ENCODE measurements at regions not wholly inside any gene's neighbourhood (a gene's known extent, or its start where the extent isn't known, plus 50 kb on each side); places are given as distances from the start of the nearest gene placed in this dataset.

GRCh38 chr6:169994739-169995138, 243.3 kb downstream of the ERMARD start:
- intact Hi-C loops (cut with micrococcal nuclease) (no loop called here), dilution Hi-C loops (cut with MboI; ENCODE audit: extremely low pct_ligation_motif_present, low sequenced_read_pairs) (no loop called here)
- H4K20me1 ChIP-seq (replicated peaks; ENCODE audit: control insufficient read depth, extremely low read depth, insufficient read depth, low read length) = no peaks in the 10 kb centered on the region
- DNase-seq (ENCODE audit: low read depth, low spot score) (no peak), FAIRE-seq (no peak)
- ChIA-PET POLR2A (no interaction called here), CTCF (interaction anchor here (1.2 to 1.6 kb wide), 2 partner anchors 41 to 163 kb away, joined by 3 to 5 read pairs; no protein-coding TSS in a partner anchor)
- no peaks in the 10 kb centered on the region for H3K9me1 ChIP-seq (replicated peaks; ENCODE audit: control insufficient read depth, extremely low read depth, insufficient read depth, low read length)
- H3K27ac ChIP-seq (ENCODE audit: insufficient read depth, low read depth, low read length) = no peak overlapping the region
- no peak overlapping the region for H2AFZ ChIP-seq (ENCODE audit: low read depth, low read length)
- H3K4me2 ChIP-seq (ENCODE audit: insufficient read depth, low read length) = no peak overlapping the region
- no peaks in the 10 kb centered on the region for H3K4me1 ChIP-seq (ENCODE audit: control insufficient read depth, extremely low read depth, insufficient read depth, low read length)
- H3K36me3 ChIP-seq (ENCODE audit: control insufficient read depth in 2 of 2, extremely low read depth in 1 of 2, insufficient read depth in 2 of 2, low read length in 2 of 2) = no peaks in the 10 kb centered on the region
- no peaks in the 10 kb centered on the region for H3K27me3 ChIP-seq (ENCODE audit: control insufficient read depth in 2 of 2, insufficient read depth in 2 of 2, low read length in 2 of 2)
- H3K79me2 ChIP-seq (ENCODE audit: control insufficient read depth, insufficient read depth, low read length) = no peaks in the 10 kb centered on the region
- no peak overlapping the region for H3K4me3 ChIP-seq (replicated peaks in 1 of 3; ENCODE audit: insufficient read depth in 1 of 3, low read depth in 1 of 3, low read length in 3 of 3)
- TF ChIP-seq EZH2 (IDR thresholded peaks at IDR 0.05; ENCODE audit: borderline replicate concordance, low read depth, low read length, severe bottlenecking) = no peak
- TF ChIP-seq MAX (IDR thresholded peaks at IDR 0.05; ENCODE audit: insufficient read depth, insufficient read length) = no peak
- no peak for TF ChIP-seq MYC (IDR thresholded peaks at IDR 0.05; ENCODE audit: low read depth, low read length)
- no peak for TF ChIP-seq CTCF (IDR thresholded peaks at IDR 0.05; ENCODE audit: extremely low read depth in 1 of 2, insufficient read depth in 1 of 2, low read depth in 1 of 2, low read length in 2 of 2)
- TF ChIP-seq POLR2A (IDR thresholded peaks at IDR 0.05; ENCODE audit: low read depth, low read length) = no peak
- no peak for TF ChIP-seq JUN (IDR thresholded peaks at IDR 0.05; ENCODE audit: borderline replicate concordance, insufficient read depth, insufficient read length, low read depth)
- no peak for TF ChIP-seq FOS (IDR thresholded peaks at IDR 0.05; ENCODE audit: borderline replicate concordance, insufficient read depth, low read length)
- TF ChIP-seq GATA2 (IDR thresholded peaks at IDR 0.05; ENCODE audit: insufficient read depth, insufficient read length, low read depth, low read length) = no peak
- TF ChIP-seq POLR2AphosphoS5 (IDR thresholded peaks at IDR 0.05; ENCODE audit: insufficient read depth, low read depth, low read length) = no peak
- no peaks in the 10 kb centered on the region for H3K9me3 ChIP-seq (replicated peaks; ENCODE audit: control insufficient read depth, insufficient read depth, low read length)
- BruUV-seq (replicated peaks) = no TSS peak
- H3K9ac ChIP-seq (replicated peaks; ENCODE audit: extremely low read depth, insufficient read depth, low read length) = no peak overlapping the region
